B cell (primary cell): ENCODE measurements at regions not wholly inside any gene's neighbourhood (a gene's known extent, or its start where the extent isn't known, plus 50 kb on each side); places are given as distances from the start of the nearest gene placed in this dataset.

Experiments
- ATAC-seq: fragments of 200-7000 bp; cut with Tn5 transposase; one replicate; pipeline ENCODE4 v1.10.0; 2021; ENCODE audit warnings: low read depth, mild to moderate bottlenecking, moderate number of reproducible peaks, moderate library complexity
- CTCF ChIA-PET: fragments of 350-600 bp; sonication (Branson Sonifier 250); formaldehyde crosslinking; loops from one replicate; lab custom pipeline; 2021; ENCODE audit warnings: antibody characterized with exemption, inconsistent platforms; lab: Charles Lee
- POLR2A ChIA-PET: fragments of 350-600 bp; sonication (Branson Sonifier 250); formaldehyde crosslinking; loops from one replicate; lab custom pipeline; 2021; ENCODE audit warnings: antibody characterized with exemption; lab: Charles Lee
- DNase-seq: peaks from one replicate; pipeline ENCODE4 v3.0.0; 2013
- H2AFZ ChIP-seq: 2 replicates; pipeline ENCODE4 v1.6.1; 2012; ENCODE audit warnings: mild to moderate bottlenecking, low read depth, low read length; ENCODE audit not compliant: insufficient read depth, poor library complexity, severe bottlenecking
- H3K27ac ChIP-seq, 2 donors: 1 replicate in 1 of 2; 2 replicates in 1 of 2; pipeline ENCODE4 v1.5.1; 2012 to 2013; ENCODE audit warnings: low read length in 2 of 2, mild to moderate bottlenecking in 2 of 2, moderate library complexity in 1 of 2
- H3K27me3 ChIP-seq, 4 experiments: fragments of 200-600 bp in 1 of 4; sonication (generic) in 1 of 4; replicated peaks in 1 of 4; 1 replicate in 2 of 4; 2 replicates in 2 of 4; pipeline versions ENCODE4 v1.6.1 to v1.7.0; 2013 to 2016; ENCODE audit warnings: low read length in 3 of 4, mild to moderate bottlenecking in 2 of 4, mixed read lengths in 1 of 4, moderate library complexity in 1 of 4; ENCODE audit not compliant: insufficient read depth in 4 of 4, control insufficient read depth in 3 of 4; ENCODE audit errors: control extremely low read depth in 1 of 4
- H3K36me3 ChIP-seq, 2 experiments: replicated peaks in 1 of 2; 1 replicate in 1 of 2; 2 replicates in 1 of 2; pipeline versions ENCODE4 v1.6.1 to v1.7.1; 2013; ENCODE audit warnings: low read length in 1 of 2; ENCODE audit not compliant: insufficient read depth in 2 of 2, control insufficient read depth in 1 of 2; ENCODE audit errors: control extremely low read depth in 1 of 2, extremely low read depth in 1 of 2
- H3K4me1 ChIP-seq, 2 donors: fragments of 200-600 bp in 1 of 2; sonication (generic) in 1 of 2; 1 replicate in 1 of 2; 2 replicates in 1 of 2; pipeline versions ENCODE4 v1.5.1 to v1.6.1; 2013 to 2017; ENCODE audit warnings: low read length in 2 of 2; ENCODE audit not compliant: control insufficient read depth in 2 of 2, insufficient read depth in 2 of 2
- H3K4me2 ChIP-seq: replicated peaks from 2 replicates; pipeline ENCODE3; 2012; ENCODE audit warnings: mild to moderate bottlenecking, low read depth, low read length; ENCODE audit not compliant: poor library complexity, severe bottlenecking
- H3K4me3 ChIP-seq, 5 experiments: fragments of 200-600 bp in 1 of 5; sonication (generic) in 1 of 5; 1 replicate in 3 of 5; 2 replicates in 2 of 5; pipeline versions ENCODE4 v1.5.1 to v1.7.0; 2011 to 2016; ENCODE audit warnings: low read length in 4 of 5, mild to moderate bottlenecking in 4 of 5, low read depth in 2 of 5, control low read depth in 1 of 5, moderate library complexity in 1 of 5; ENCODE audit not compliant: insufficient read depth in 1 of 5; ENCODE audit errors: control extremely low read depth in 1 of 5, extremely low read depth in 1 of 5
- H3K79me2 ChIP-seq: fragments of 200-600 bp; sonication (generic); one replicate; pipeline ENCODE4 v1.6.0; 2016; ENCODE audit warnings: low read length; ENCODE audit not compliant: control insufficient read depth, insufficient read depth
- H3K9ac ChIP-seq: fragments of 200-600 bp; sonication (generic); 2 replicates; pipeline ENCODE4 v1.6.1; 2017; ENCODE audit warnings: mild to moderate bottlenecking, low read length, moderate library complexity
- H3K9me3 ChIP-seq, 3 donors: one replicate each; pipeline versions ENCODE4 v1.6.1 to v1.7.1; 2013; ENCODE audit warnings: low read length in 2 of 3; ENCODE audit not compliant: control insufficient read depth in 2 of 3, insufficient read depth in 1 of 3; ENCODE audit errors: control extremely low read depth in 1 of 3
- H4K20me1 ChIP-seq: 2 replicates; pipeline ENCODE4 v1.6.0; 2012; ENCODE audit warnings: mild to moderate bottlenecking, low read length; ENCODE audit not compliant: insufficient read depth, control insufficient read depth, poor library complexity, severe bottlenecking
- H3K27ac Mint-ChIP-seq: one replicate; pipeline ENCODE4 v1.8.0; 2021; ENCODE audit warnings: mixed read lengths
- H3K27me3 Mint-ChIP-seq: one replicate; pipeline ENCODE4 v1.8.0; 2021; ENCODE audit warnings: mixed read lengths
- H3K4me1 Mint-ChIP-seq: one replicate; pipeline ENCODE4 v1.8.0; 2021; ENCODE audit warnings: mixed read lengths
- H3K4me3 Mint-ChIP-seq: one replicate; pipeline ENCODE4 v1.8.0; 2021; ENCODE audit warnings: mixed read lengths
- H3K9me3 Mint-ChIP-seq: one replicate; pipeline ENCODE4 v1.8.0; 2022; ENCODE audit warnings: mixed read lengths; ENCODE audit not compliant: insufficient read depth
- EZH2 ChIP-seq: IDR thresholded peaks from 2 replicates; pipeline ENCODE4 v1.6.1; 2012; ENCODE audit warnings: borderline replicate concordance, low read depth, mild to moderate bottlenecking, moderate library complexity, low read length; ENCODE audit not compliant: insufficient read depth, poor library complexity, severe bottlenecking
- WGBS: methylation state at CpG from one replicate; pipeline ENCODE4 v1.1.5; 2013; ENCODE audit warnings: missing lambda C conversion rate; ENCODE audit not compliant: insufficient coverage; 5-methylcytosine and 5-hydroxymethylcytosine counted together
- intact Hi-C: fragments of 100-400 bp; cut with micrococcal nuclease; formaldehyde crosslinking; loops from one replicate; pipeline ENCODE4 v1.10.0; 2022
- TF ChIP-seq, protein P1 (sequence below): fragments of 200-600 bp; IDR thresholded peaks from one replicate; pipeline ENCODE4 v1.8.0; 2022; ENCODE audit warnings: antibody characterized with exemption, mild to moderate bottlenecking

DNA sequence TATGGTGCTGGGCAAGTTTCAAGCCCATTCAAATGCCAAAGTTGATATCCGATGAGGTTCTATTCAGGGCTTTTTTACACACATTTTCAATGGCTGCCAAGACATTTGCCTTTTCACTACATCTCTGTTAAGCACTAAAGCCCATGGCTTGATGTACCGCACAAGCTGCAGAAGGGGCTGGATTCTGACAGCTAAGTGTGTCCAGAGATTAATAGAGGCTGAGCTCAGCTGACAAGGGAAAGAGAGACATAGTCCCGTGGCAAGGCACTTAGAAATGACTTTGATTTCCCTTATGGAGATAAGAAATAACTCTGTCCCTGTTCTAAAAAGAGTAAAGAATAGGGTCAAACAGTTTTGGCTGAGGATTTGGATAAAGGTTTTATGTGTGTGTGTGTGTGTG, 198.6 kb downstream of the DMRT2 start:
- no peaks in the 10 kb centered on the region for H3K9me3 Mint-ChIP-seq
- no peak overlapping the region for H3K9ac ChIP-seq
- 57% methylated on average over 2 of the region's 3 CpGs for WGBS
- no peak overlapping the region for H3K27ac ChIP-seq
- no peak overlapping the region for H3K4me2 ChIP-seq
- CTCF ChIA-PET, result no interaction called here
- POLR2A ChIA-PET, result no interaction called here
- H3K4me3 Mint-ChIP-seq, result no peak overlapping the region
- no peaks in the 10 kb centered on the region for H3K79me2 ChIP-seq
- intact Hi-C loops, result no loop called here
- H3K4me3 ChIP-seq, result no peak overlapping the region
- H3K36me3 ChIP-seq, result no peaks in the 10 kb centered on the region
- ATAC-seq, result no peak
- no peak overlapping the region for H3K27ac Mint-ChIP-seq
- no peaks in the 10 kb centered on the region for H3K9me3 ChIP-seq
- H3K4me1 Mint-ChIP-seq, result no peaks in the 10 kb centered on the region
- no peak for DNase-seq
- H4K20me1 ChIP-seq, result no peaks in the 10 kb centered on the region
- H3K27me3 ChIP-seq, result no peaks in the 10 kb centered on the region
- no peaks in the 10 kb centered on the region for H3K4me1 ChIP-seq
- H2AFZ ChIP-seq, result no peak overlapping the region
- no peak for TF ChIP-seq EZH2
- TF ChIP-seq, protein P1, sequence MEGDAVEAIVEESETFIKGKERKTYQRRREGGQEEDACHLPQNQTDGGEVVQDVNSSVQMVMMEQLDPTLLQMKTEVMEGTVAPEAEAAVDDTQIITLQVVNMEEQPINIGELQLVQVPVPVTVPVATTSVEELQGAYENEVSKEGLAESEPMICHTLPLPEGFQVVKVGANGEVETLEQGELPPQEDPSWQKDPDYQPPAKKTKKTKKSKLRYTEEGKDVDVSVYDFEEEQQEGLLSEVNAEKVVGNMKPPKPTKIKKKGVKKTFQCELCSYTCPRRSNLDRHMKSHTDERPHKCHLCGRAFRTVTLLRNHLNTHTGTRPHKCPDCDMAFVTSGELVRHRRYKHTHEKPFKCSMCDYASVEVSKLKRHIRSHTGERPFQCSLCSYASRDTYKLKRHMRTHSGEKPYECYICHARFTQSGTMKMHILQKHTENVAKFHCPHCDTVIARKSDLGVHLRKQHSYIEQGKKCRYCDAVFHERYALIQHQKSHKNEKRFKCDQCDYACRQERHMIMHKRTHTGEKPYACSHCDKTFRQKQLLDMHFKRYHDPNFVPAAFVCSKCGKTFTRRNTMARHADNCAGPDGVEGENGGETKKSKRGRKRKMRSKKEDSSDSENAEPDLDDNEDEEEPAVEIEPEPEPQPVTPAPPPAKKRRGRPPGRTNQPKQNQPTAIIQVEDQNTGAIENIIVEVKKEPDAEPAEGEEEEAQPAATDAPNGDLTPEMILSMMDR, result no peak
- no peaks in the 10 kb centered on the region for H3K27me3 Mint-ChIP-seq

DNA sequence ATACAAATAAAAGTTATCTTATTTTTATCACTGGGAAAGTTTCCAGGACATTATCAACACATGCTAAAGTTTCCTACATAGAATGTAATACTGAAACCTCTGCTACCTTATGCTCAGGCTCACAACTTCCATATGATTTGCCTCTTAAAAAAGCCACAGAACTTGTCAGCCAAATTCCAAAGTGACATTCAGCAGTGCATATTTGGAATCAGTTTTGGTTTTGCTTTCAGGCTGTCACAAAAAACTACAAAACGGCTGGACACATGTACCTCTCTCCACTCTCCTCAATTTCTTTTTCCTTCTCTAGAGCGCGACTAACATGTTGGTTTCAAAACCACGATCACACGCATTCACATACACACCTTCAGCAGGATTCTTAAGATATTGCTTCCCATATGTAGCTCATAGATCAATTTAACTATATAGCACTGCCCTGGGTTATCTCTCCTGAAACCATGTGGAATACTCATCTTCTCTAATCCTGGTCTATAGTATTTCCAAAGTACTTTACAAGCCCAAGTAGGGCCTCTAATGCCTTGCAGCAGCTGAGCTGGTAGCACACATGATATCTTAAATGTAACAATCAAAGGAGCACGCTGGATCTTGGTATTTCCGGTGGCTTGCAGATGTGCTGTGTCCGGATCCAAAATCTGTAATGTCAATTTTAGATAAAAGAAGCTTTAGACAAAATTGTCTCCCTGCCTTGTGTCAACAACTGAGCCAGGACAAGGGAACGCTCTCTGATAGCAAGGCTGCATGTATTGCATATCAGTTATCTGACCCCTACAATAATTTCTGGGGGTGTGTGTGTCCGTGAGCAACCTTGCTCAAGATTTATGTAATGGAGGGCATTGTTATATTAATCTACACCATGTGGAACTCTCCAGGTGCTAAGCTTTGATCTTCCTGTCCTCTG, 203.2 kb downstream of the DMRT2 start:
- no peaks in the 10 kb centered on the region for H4K20me1 ChIP-seq
- H3K4me1 Mint-ChIP-seq, result no peaks in the 10 kb centered on the region
- H3K79me2 ChIP-seq, result no peaks in the 10 kb centered on the region
- no peak for DNase-seq
- H3K9me3 Mint-ChIP-seq, result no peaks in the 10 kb centered on the region
- no peak overlapping the region for H3K4me3 ChIP-seq
- intact Hi-C loops, result no loop called here
- H2AFZ ChIP-seq, result no peak overlapping the region
- no peak overlapping the region for H3K9ac ChIP-seq
- no peak overlapping the region for H3K4me2 ChIP-seq
- no peak overlapping the region for H3K27ac Mint-ChIP-seq
- 88% methylated on average over 8 of the region's 10 CpGs for WGBS
- no peak for ATAC-seq
- no peaks in the 10 kb centered on the region for H3K27me3 Mint-ChIP-seq
- CTCF ChIA-PET, result no interaction called here
- no peaks in the 10 kb centered on the region for H3K4me1 ChIP-seq
- H3K36me3 ChIP-seq, result no peaks in the 10 kb centered on the region
- no peaks in the 10 kb centered on the region for H3K9me3 ChIP-seq
- POLR2A ChIA-PET, result no interaction called here
- no peak overlapping the region for H3K4me3 Mint-ChIP-seq
- peaks cover 0 to 2% (median 0%) of the 10 kb centered on the region in 4 experiments for H3K27me3 ChIP-seq
- no peak for TF ChIP-seq EZH2
- TF ChIP-seq, protein P1, result no peak
- H3K27ac ChIP-seq, result no peak overlapping the region
